ENCODE measurements at regions not wholly inside any gene's neighbourhood (a gene's known extent, or its start where the extent isn't known, plus 50 kb on each side); places are given as distances from the start of the nearest gene placed in this dataset.

DNA sequence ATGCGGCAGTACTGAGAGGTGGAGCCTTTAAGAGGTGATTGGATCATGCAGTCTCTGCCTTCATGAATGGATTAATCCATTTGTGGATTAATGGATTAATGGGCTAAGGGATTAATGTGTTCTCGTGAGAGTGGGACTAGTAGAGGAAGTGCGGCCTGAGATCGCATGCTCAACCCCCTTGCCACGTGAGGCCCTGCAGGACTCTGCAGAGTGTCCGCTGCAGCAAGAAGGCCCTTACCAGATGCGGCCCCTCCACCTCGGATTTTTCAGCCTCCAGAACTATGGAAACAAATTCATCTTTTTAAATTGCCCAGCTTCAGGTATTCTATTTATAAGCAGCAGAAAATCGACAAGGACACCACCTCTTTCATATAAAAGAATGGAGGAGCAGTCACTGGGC, 148.8 kb downstream of the TPRA1 start:
- Mint-ChIP-seq H3K27me3 (ENCODE audit: low read depth, unreplicated experiment) (peaks cover 36% of the 10 kb centered on the region), H3K4me1 (ENCODE audit: low read depth, unreplicated experiment) (no peaks in the 10 kb centered on the region), H3K9me3 (ENCODE audit: unreplicated experiment) (peaks cover 4% of the 10 kb centered on the region), H3K4me3 (ENCODE audit: unreplicated experiment) (no peak overlapping the region), H3K27ac (ENCODE audit: unreplicated experiment) (no peak overlapping the region), H3K36me3 (ENCODE audit: low read depth, unreplicated experiment) (no peaks in the 10 kb centered on the region)
- H2AFZ ChIP-seq (ENCODE audit: low read depth, low read length), result no peak overlapping the region
- no peak overlapping the region for H3K4me2 ChIP-seq (ENCODE audit: low read length)
- no peaks in the 10 kb centered on the region for H3K9me3 ChIP-seq (ENCODE audit: insufficient read depth, low read depth, low read length)
- H3K9ac ChIP-seq (ENCODE audit: low read length), result no peak overlapping the region
- no peak for TF ChIP-seq EZH2 (IDR thresholded peaks at IDR 0.05; ENCODE audit: insufficient read depth, low read length)
- no peak for TF ChIP-seq CTCF (IDR thresholded peaks at IDR 0.05; ENCODE audit: insufficient read depth, low read depth, low read length)
- no peak overlapping the region for H3K27ac ChIP-seq (ENCODE audit: low read depth, low read length)
- H3K79me2 ChIP-seq (ENCODE audit: insufficient read depth, low read length), result no peaks in the 10 kb centered on the region
- no peak for FAIRE-seq
- DNase-seq (ENCODE audit: low read depth), result no peak
- H4K20me1 ChIP-seq (ENCODE audit: insufficient read depth, low read length), result no peaks in the 10 kb centered on the region
- H3K4me1 ChIP-seq (ENCODE audit: insufficient read depth, low read length), result no peaks in the 10 kb centered on the region
- no peaks in the 10 kb centered on the region for H3K27me3 ChIP-seq (ENCODE audit: insufficient read depth, low read length)
- H3K4me3 ChIP-seq (ENCODE audit: insufficient read depth, low read depth, low read length), result no peak overlapping the region
- no peaks in the 10 kb centered on the region for H3K36me3 ChIP-seq (ENCODE audit: insufficient read depth, low read length)

DNA sequence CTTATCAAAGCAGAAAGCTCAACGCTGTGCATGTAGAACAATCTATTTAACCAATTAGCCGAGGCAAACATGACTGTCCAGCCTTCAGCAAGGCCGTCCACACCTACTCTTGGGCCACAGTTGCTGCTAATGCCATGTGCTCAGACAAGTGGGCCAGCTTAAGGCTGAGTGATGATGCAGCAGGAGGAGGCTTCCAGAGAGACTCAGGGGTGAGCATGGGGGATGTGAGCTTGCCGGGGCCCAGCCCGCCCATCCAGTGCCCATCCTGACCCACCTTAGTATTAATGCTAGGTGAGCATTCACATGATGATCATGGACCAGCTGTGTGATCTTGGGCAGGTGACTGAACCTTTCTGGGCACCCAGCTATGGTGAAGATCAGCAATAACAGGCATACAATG, 150.1 kb downstream of the TPRA1 start:
- H3K9me3 Mint-ChIP-seq (ENCODE audit: unreplicated experiment), result peaks cover 2% of the 10 kb centered on the region
- FAIRE-seq, result no peak
- Histone ChIP-seq H4K20me1 (ENCODE audit: insufficient read depth, low read length) (no peaks in the 10 kb centered on the region), H3K27me3 (ENCODE audit: insufficient read depth, low read length) (no peaks in the 10 kb centered on the region), H3K27ac (ENCODE audit: low read depth, low read length) (no peak overlapping the region), H3K4me1 (ENCODE audit: insufficient read depth, low read length) (no peaks in the 10 kb centered on the region), H3K36me3 (ENCODE audit: insufficient read depth, low read length) (no peaks in the 10 kb centered on the region), H3K9ac (ENCODE audit: low read length) (no peak overlapping the region), H3K4me2 (ENCODE audit: low read length) (no peak overlapping the region), H3K9me3 (ENCODE audit: insufficient read depth, low read depth, low read length) (no peaks in the 10 kb centered on the region), H3K79me2 (ENCODE audit: insufficient read depth, low read length) (no peaks in the 10 kb centered on the region), H3K4me3 (ENCODE audit: insufficient read depth, low read depth, low read length) (no peak overlapping the region), H2AFZ (ENCODE audit: low read depth, low read length) (no peak overlapping the region)
- H3K36me3 Mint-ChIP-seq (ENCODE audit: low read depth, unreplicated experiment), result no peaks in the 10 kb centered on the region
- H3K27me3 Mint-ChIP-seq (ENCODE audit: low read depth, unreplicated experiment), result peaks cover 32% of the 10 kb centered on the region
- DNase-seq (ENCODE audit: low read depth), result no peak
- H3K4me3 Mint-ChIP-seq (ENCODE audit: unreplicated experiment), result no peak overlapping the region
- TF ChIP-seq EZH2 (IDR thresholded peaks at IDR 0.05; ENCODE audit: insufficient read depth, low read length) (no peak), CTCF (IDR thresholded peaks at IDR 0.05; ENCODE audit: insufficient read depth, low read depth, low read length) (no peak)
- no peak overlapping the region for H3K27ac Mint-ChIP-seq (ENCODE audit: unreplicated experiment)
- H3K4me1 Mint-ChIP-seq (ENCODE audit: low read depth, unreplicated experiment), result no peaks in the 10 kb centered on the region

DNA sequence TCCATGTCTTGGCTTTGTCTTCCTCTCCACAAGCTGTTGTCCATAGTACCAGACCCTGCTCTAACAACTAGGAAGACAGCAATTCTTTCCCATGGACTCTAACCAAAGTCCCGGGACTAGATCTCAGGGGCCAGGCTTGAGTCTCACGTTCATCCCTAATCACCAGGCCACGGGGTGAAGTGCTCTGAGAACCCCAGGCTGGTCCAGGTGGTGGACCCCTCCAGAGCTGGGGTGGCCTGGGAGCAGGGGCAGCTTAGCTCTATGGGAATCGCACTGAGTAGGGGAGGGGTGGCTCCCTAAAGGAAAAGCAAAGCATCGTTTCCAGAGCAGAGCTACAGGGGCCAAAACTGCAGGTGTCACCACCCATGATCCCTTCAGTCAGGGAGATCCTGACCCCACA, 150.9 kb downstream of the TPRA1 start:
- Mint-ChIP-seq H3K4me1 (ENCODE audit: low read depth, unreplicated experiment) (no peaks in the 10 kb centered on the region), H3K4me3 (ENCODE audit: unreplicated experiment) (no peak overlapping the region), H3K36me3 (ENCODE audit: low read depth, unreplicated experiment) (no peaks in the 10 kb centered on the region), H3K27ac (ENCODE audit: unreplicated experiment) (no peak overlapping the region), H3K27me3 (ENCODE audit: low read depth, unreplicated experiment) (peaks cover 27% of the 10 kb centered on the region), H3K9me3 (ENCODE audit: unreplicated experiment) (peaks cover 2% of the 10 kb centered on the region)
- FAIRE-seq (no peak), DNase-seq (ENCODE audit: low read depth) (no peak)
- Histone ChIP-seq H3K79me2 (ENCODE audit: insufficient read depth, low read length) (no peaks in the 10 kb centered on the region), H2AFZ (ENCODE audit: low read depth, low read length) (no peak overlapping the region), H3K27me3 (ENCODE audit: insufficient read depth, low read length) (no peaks in the 10 kb centered on the region), H3K4me1 (ENCODE audit: insufficient read depth, low read length) (no peaks in the 10 kb centered on the region), H3K9ac (ENCODE audit: low read length) (no peak overlapping the region), H3K9me3 (ENCODE audit: insufficient read depth, low read depth, low read length) (no peaks in the 10 kb centered on the region), H3K27ac (ENCODE audit: low read depth, low read length) (no peak overlapping the region), H4K20me1 (ENCODE audit: insufficient read depth, low read length) (no peaks in the 10 kb centered on the region), H3K4me3 (ENCODE audit: insufficient read depth, low read depth, low read length) (no peak overlapping the region), H3K4me2 (ENCODE audit: low read length) (no peak overlapping the region), H3K36me3 (ENCODE audit: insufficient read depth, low read length) (no peaks in the 10 kb centered on the region)
- TF ChIP-seq EZH2 (IDR thresholded peaks at IDR 0.05; ENCODE audit: insufficient read depth, low read length), result no peak
- no peak for TF ChIP-seq CTCF (IDR thresholded peaks at IDR 0.05; ENCODE audit: insufficient read depth, low read depth, low read length)
